ENCODE measurements at regions not wholly inside any gene's neighbourhood (a gene's known extent, or its start where the extent isn't known, plus 50 kb on each side); places are given as distances from the start of the nearest gene placed in this dataset.

DNA sequence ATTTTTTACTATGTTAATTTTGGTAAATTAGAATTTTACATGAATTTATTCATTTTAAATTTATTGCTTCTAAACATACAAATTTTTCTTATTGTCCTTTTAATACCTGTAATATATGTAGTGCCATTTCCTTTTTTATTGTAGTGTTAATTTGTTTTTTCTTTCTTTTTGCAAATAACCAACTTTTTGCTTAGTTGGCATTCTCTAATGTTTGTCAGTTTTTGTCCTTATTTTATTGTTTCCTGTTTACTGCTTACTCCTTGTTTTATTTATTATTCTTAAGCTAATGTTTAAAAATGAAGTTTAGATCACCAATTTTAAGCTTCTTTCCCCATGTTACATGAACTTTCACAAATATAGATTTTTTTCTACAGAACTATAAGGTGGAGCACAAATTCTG lies 516.6 kb downstream of the SLITRK1 start:
- Histone ChIP-seq H3K27ac (ENCODE audit: low read length) (no peak overlapping the region), H3K9me3 (ENCODE audit: control insufficient read depth, insufficient read depth, low read length) (no peaks in the 10 kb centered on the region), H3K36me3 (ENCODE audit: control insufficient read depth, insufficient read depth, low read length) (no peaks in the 10 kb centered on the region), H3K4me3 (ENCODE audit: low read length) (no peak overlapping the region), H3K4me1 (ENCODE audit: control insufficient read depth, insufficient read depth, low read length) (no peaks in the 10 kb centered on the region), H3K27me3 (ENCODE audit: control insufficient read depth, insufficient read depth, low read length) (no peaks in the 10 kb centered on the region)
- DNase-seq (ENCODE audit: low read depth, low spot score) = no peak

- H3K27me3 ChIP-seq (ENCODE audit: control insufficient read depth, insufficient read depth, low read length) = no peaks in the 10 kb centered on the region
- no peaks in the 10 kb centered on the region for H3K9me3 ChIP-seq (ENCODE audit: control insufficient read depth, insufficient read depth, low read length)
- no peak for DNase-seq (ENCODE audit: low read depth, low spot score)
- no peaks in the 10 kb centered on the region for H3K4me1 ChIP-seq (ENCODE audit: control insufficient read depth, insufficient read depth, low read length)
- H3K36me3 ChIP-seq (ENCODE audit: control insufficient read depth, insufficient read depth, low read length) = no peaks in the 10 kb centered on the region
- H3K27ac ChIP-seq (ENCODE audit: low read length) = no peak overlapping the region
- no peak overlapping the region for H3K4me3 ChIP-seq (ENCODE audit: low read length)
- no CpG with 5 or more reads among the region's 1 CpG for WGBS (ENCODE audit: insufficient coverage, insufficient read length)
Measured at GRCh38 chr13:83355041-83355440, 527.2 kb downstream of the SLITRK1 start.

DNA sequence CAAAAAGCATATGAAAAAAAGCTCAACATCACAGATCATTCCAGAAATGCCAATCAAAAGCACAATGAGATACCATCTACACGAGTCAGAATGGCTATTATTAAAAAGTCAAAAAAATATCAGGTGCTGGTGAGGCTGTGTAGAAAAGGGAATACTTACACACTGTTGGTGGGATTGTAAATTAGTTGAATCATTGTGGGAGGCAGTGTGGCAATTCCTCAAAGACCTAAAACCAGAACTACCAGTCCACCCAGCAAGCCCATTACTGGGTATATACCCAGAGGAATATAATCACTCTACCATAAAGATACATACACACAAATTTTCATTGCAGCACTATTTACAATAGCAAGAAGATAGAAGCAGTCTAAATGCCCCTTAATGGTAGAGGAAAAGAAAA lies 529.9 kb downstream of the SLITRK1 start:
- no peaks in the 10 kb centered on the region for H3K9me3 ChIP-seq (ENCODE audit: control insufficient read depth, insufficient read depth, low read length)
- no peaks in the 10 kb centered on the region for H3K36me3 ChIP-seq (ENCODE audit: control insufficient read depth, insufficient read depth, low read length)
- H3K27ac ChIP-seq (ENCODE audit: low read length) = no peak overlapping the region
- no CpG with 5 or more reads among the region's 1 CpG for WGBS (ENCODE audit: insufficient coverage, insufficient read length)
- no peaks in the 10 kb centered on the region for H3K4me1 ChIP-seq (ENCODE audit: control insufficient read depth, insufficient read depth, low read length)
- no peak overlapping the region for H3K4me3 ChIP-seq (ENCODE audit: low read length)
- H3K27me3 ChIP-seq (ENCODE audit: control insufficient read depth, insufficient read depth, low read length) = no peaks in the 10 kb centered on the region
- no peak for DNase-seq (ENCODE audit: low read depth, low spot score)

DNA sequence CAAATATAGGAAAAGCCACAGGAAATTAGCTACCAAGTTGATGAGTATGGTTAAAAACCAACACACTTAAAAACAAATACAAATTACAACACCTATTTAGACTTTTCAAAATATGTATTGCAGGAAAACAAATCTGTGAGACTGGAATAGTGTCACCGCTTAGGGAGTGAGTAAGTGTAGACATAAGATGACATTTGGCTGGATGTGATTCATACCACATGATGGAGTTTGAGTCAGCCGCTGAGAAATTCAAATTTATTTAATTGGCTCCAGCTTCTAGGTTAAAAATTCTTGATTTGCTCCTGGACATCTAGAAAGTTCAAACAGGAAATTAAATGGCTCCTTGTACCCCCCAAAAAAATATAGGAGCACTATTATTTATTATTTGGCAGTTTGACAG lies 531.7 kb downstream of the SLITRK1 start:
- Histone ChIP-seq H3K27ac (ENCODE audit: low read length) (no peak overlapping the region), H3K9me3 (ENCODE audit: control insufficient read depth, insufficient read depth, low read length) (no peaks in the 10 kb centered on the region), H3K36me3 (ENCODE audit: control insufficient read depth, insufficient read depth, low read length) (no peaks in the 10 kb centered on the region), H3K4me1 (ENCODE audit: control insufficient read depth, insufficient read depth, low read length) (no peaks in the 10 kb centered on the region), H3K27me3 (ENCODE audit: control insufficient read depth, insufficient read depth, low read length) (no peaks in the 10 kb centered on the region), H3K4me3 (ENCODE audit: low read length) (no peak overlapping the region)
- WGBS (ENCODE audit: insufficient coverage, insufficient read length) = no CpG with 5 or more reads among the region's 2 CpGs
- no peak for DNase-seq (ENCODE audit: low read depth, low spot score)

- H3K27ac ChIP-seq (ENCODE audit: low read length) = no peak overlapping the region
- H3K9me3 ChIP-seq (ENCODE audit: control insufficient read depth, insufficient read depth, low read length) = no peaks in the 10 kb centered on the region
- H3K27me3 ChIP-seq (ENCODE audit: control insufficient read depth, insufficient read depth, low read length) = no peaks in the 10 kb centered on the region
- no peak for DNase-seq (ENCODE audit: low read depth, low spot score)
- H3K36me3 ChIP-seq (ENCODE audit: control insufficient read depth, insufficient read depth, low read length) = no peaks in the 10 kb centered on the region
- no CpG with 5 or more reads among the region's 2 CpGs for WGBS (ENCODE audit: insufficient coverage, insufficient read length)
- no peaks in the 10 kb centered on the region for H3K4me1 ChIP-seq (ENCODE audit: control insufficient read depth, insufficient read depth, low read length)
- H3K4me3 ChIP-seq (ENCODE audit: low read length) = no peak overlapping the region
Measured at GRCh38 chr13:83344518-83344917, 537.8 kb downstream of the SLITRK1 start.

DNA sequence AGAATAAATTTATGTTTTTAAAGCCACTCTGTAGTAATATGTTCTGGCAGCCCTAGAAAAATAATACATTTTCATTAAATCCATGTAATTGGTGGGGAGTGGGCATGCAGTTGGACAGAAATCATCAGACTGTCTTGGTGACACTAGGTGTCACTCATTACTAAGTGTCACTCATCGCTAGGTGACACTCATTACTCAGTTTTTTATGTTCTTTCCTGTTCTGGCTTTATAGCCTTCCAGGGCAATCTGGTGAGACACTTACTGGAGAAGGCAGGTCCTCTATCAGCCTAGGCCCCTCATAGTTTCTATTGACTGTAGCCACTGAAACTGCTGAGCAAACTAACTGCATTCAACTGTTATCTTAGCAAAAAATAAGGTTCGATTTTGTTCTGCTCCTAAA lies 542.1 kb downstream of the SLITRK1 start:
- no peak overlapping the region for H3K27ac ChIP-seq (ENCODE audit: low read length)
- no peaks in the 10 kb centered on the region for H3K4me1 ChIP-seq (ENCODE audit: control insufficient read depth, insufficient read depth, low read length)
- H3K4me3 ChIP-seq (ENCODE audit: low read length) = no peak overlapping the region
- no peak for DNase-seq (ENCODE audit: low read depth, low spot score)
- no peaks in the 10 kb centered on the region for H3K36me3 ChIP-seq (ENCODE audit: control insufficient read depth, insufficient read depth, low read length)
- no CpG with 5 or more reads among the region's 2 CpGs for WGBS (ENCODE audit: insufficient coverage, insufficient read length)
- no peaks in the 10 kb centered on the region for H3K27me3 ChIP-seq (ENCODE audit: control insufficient read depth, insufficient read depth, low read length)
- H3K9me3 ChIP-seq (ENCODE audit: control insufficient read depth, insufficient read depth, low read length) = no peaks in the 10 kb centered on the region

DNA sequence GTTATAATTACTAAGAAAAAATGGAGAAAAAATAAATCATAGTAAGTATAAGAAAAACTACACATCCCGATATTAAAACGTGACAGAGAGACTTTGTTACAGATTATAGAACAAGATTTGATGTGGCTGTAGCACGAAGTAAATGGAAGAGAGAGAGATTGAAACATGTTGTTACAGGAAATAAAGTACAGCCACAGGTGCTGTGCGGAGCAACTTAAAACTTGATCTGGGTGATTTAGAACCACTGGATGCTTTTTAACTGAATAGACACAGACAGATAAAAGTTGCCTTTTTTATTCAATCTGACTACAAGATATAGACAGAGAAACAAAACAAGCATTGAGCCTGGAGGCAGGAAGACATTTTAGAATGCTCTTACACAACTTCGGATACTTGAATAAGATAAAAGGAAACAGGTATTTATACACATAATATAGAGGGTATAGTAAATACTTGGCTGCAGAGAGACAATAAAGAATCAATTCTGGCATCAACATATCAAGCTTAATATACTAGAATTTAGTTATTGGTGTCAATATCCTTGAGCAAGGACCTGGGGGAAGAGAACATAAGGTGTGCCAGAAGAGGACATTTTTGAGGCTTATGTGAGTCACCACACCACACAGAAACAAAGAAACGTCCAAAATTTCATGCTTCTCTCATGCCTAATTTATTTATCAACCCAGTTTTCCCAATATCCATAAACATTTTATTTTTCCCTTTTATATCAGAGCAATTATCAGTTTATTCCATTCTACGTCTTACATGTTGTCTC lies 548.5 kb downstream of the SLITRK1 start:
- WGBS (ENCODE audit: insufficient coverage, insufficient read length) = 100% methylated on average over 1 of the region's 7 CpGs
- no peak for DNase-seq (ENCODE audit: low read depth, low spot score)
- Histone ChIP-seq H3K27me3 (ENCODE audit: control insufficient read depth, insufficient read depth, low read length) (no peaks in the 10 kb centered on the region), H3K4me1 (ENCODE audit: control insufficient read depth, insufficient read depth, low read length) (no peaks in the 10 kb centered on the region), H3K36me3 (ENCODE audit: control insufficient read depth, insufficient read depth, low read length) (no peaks in the 10 kb centered on the region), H3K27ac (ENCODE audit: low read length) (no peak overlapping the region), H3K4me3 (ENCODE audit: low read length) (no peak overlapping the region), H3K9me3 (ENCODE audit: control insufficient read depth, insufficient read depth, low read length) (no peaks in the 10 kb centered on the region)

GRCh38 chr13:83332751-83333150 lies 549.5 kb downstream of the SLITRK1 start:
- H3K27me3 ChIP-seq (ENCODE audit: control insufficient read depth, insufficient read depth, low read length) = no peaks in the 10 kb centered on the region
- no CpG with 5 or more reads among the region's 3 CpGs for WGBS (ENCODE audit: insufficient coverage, insufficient read length)
- no peak overlapping the region for H3K4me3 ChIP-seq (ENCODE audit: low read length)
- no peaks in the 10 kb centered on the region for H3K4me1 ChIP-seq (ENCODE audit: control insufficient read depth, insufficient read depth, low read length)
- no peak overlapping the region for H3K27ac ChIP-seq (ENCODE audit: low read length)
- DNase-seq (ENCODE audit: low read depth, low spot score) = no peak
- H3K9me3 ChIP-seq (ENCODE audit: control insufficient read depth, insufficient read depth, low read length) = no peaks in the 10 kb centered on the region
- H3K36me3 ChIP-seq (ENCODE audit: control insufficient read depth, insufficient read depth, low read length) = no peaks in the 10 kb centered on the region

DNA sequence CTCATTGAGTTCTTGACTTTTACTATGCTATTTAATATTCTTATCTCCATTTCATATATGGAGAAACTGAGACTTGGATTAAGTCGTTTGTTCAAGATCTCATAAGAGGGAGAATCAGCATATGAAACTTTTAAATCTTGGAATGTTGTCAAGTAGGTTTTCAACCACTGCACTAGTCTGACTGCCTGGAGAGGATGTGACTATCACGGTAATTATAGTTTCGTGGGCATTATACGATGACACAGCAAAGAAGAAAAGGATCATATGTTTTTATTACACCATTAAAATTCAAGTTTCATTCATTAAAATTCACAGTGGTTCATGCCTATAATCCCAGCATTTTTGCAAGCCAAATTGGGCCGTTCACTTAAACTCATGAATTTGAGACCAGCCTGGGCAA lies 555.2 kb downstream of the SLITRK1 start:
- no peaks in the 10 kb centered on the region for H3K36me3 ChIP-seq (ENCODE audit: control insufficient read depth, insufficient read depth, low read length)
- no peaks in the 10 kb centered on the region for H3K9me3 ChIP-seq (ENCODE audit: control insufficient read depth, insufficient read depth, low read length)
- no CpG with 5 or more reads among the region's 5 CpGs for WGBS (ENCODE audit: insufficient coverage, insufficient read length)
- H3K27me3 ChIP-seq (ENCODE audit: control insufficient read depth, insufficient read depth, low read length) = no peaks in the 10 kb centered on the region
- no peak for DNase-seq (ENCODE audit: low read depth, low spot score)
- no peaks in the 10 kb centered on the region for H3K4me1 ChIP-seq (ENCODE audit: control insufficient read depth, insufficient read depth, low read length)
- no peak overlapping the region for H3K27ac ChIP-seq (ENCODE audit: low read length)
- H3K4me3 ChIP-seq (ENCODE audit: low read length) = no peak overlapping the region

DNA sequence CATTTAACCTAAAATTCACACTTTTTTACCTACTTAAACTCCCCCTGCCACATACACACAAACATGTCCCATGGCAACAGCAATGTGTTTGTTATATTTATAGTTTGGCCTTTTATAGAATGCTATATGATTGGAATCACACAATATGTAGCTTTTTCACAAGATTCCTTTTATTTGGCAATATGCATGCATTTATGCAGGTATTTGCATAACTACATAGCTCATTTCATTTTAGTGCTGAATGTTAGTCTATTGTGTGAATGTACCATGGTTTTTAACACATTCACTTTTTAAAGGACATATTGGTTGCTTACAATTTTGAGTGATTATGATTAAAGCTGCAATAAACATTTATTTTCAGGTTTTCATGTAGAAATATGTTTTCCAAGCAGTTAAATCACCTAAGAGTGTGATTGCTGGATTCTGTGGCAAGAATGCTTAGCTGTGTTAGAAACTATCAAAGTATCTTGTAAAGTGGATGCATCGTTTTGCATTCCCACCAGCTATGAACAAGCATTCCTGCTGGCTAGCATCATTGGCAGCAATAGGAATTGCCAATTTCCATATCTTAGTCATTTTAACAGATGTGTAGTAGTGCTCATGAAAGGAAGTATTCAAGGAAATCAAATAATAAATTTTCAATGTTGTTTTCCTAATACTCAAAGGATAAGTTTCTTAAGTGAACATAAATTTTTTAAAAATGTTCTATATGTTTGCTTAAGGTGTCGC lies 557.0 kb downstream of the SLITRK1 start:
- no CpG with 5 or more reads among the region's 2 CpGs for WGBS (ENCODE audit: insufficient coverage, insufficient read length)
- DNase-seq (ENCODE audit: low read depth, low spot score) = no peak
- H3K27me3 ChIP-seq (ENCODE audit: control insufficient read depth, insufficient read depth, low read length) = no peaks in the 10 kb centered on the region
- no peaks in the 10 kb centered on the region for H3K36me3 ChIP-seq (ENCODE audit: control insufficient read depth, insufficient read depth, low read length)
- H3K4me1 ChIP-seq (ENCODE audit: control insufficient read depth, insufficient read depth, low read length) = no peaks in the 10 kb centered on the region
- H3K9me3 ChIP-seq (ENCODE audit: control insufficient read depth, insufficient read depth, low read length) = no peaks in the 10 kb centered on the region
- no peak overlapping the region for H3K4me3 ChIP-seq (ENCODE audit: low read length)
- H3K27ac ChIP-seq (ENCODE audit: low read length) = no peak overlapping the region
